ENCODE measurements at regions not wholly inside any gene's neighbourhood (a gene's known extent, or its start where the extent isn't known, plus 50 kb on each side); places are given as distances from the start of the nearest gene placed in this dataset.

- no peak for DNase-seq (ENCODE audit: insufficient read length, low spot score)
- FAIRE-seq: no peak
- TF ChIP-seq POLR2A (IDR thresholded peaks at IDR 0.05; ENCODE audit: low read depth, low read length): no peak
Observed at GRCh38 chr14:61186341-61187195, 94.6 kb downstream of the TMEM30B start.

GRCh38 chr14:61185534-61185933, 95.6 kb downstream of the TMEM30B start:
- no peak for TF ChIP-seq POLR2A (IDR thresholded peaks at IDR 0.05; ENCODE audit: low read depth, low read length)
- DNase-seq (ENCODE audit: insufficient read length, low spot score): no peak
- no peak for FAIRE-seq

DNA sequence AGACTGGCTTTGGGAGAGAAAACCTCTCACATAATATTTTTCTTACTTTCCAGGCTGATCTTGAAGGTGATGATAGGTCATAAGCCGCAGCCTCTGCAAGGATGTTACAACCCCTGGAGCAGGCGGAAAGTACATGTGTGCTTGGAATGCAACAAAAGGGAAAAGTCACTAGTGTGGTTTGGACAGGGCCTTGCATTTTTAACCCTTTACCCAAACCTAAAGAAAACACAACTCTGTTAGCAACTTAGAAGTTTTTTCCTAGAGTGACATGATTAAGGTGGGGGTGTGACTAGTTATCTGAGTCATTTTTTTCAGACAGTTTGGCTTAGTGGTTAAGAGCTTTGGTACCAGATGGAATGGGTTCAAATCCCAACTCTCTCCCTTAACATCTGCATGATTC, 97.0 kb downstream of the TMEM30B start:
- FAIRE-seq: peak; percentile 93
- TF ChIP-seq POLR2A (IDR thresholded peaks at IDR 0.05; ENCODE audit: low read depth, low read length): no peak

GRCh38 chr14:61183196-61183885, 97.8 kb downstream of the TMEM30B start:
- FAIRE-seq (no peak), DNase-seq (ENCODE audit: insufficient read length, low spot score) (no peak)
- TF ChIP-seq POLR2A (IDR thresholded peaks at IDR 0.05; ENCODE audit: low read depth, low read length): no peak

More for the DNA sequence above, 97.0 kb downstream of the TMEM30B start:
- peak; percentile 64 for DNase-seq (ENCODE audit: insufficient read length, low spot score)

DNA sequence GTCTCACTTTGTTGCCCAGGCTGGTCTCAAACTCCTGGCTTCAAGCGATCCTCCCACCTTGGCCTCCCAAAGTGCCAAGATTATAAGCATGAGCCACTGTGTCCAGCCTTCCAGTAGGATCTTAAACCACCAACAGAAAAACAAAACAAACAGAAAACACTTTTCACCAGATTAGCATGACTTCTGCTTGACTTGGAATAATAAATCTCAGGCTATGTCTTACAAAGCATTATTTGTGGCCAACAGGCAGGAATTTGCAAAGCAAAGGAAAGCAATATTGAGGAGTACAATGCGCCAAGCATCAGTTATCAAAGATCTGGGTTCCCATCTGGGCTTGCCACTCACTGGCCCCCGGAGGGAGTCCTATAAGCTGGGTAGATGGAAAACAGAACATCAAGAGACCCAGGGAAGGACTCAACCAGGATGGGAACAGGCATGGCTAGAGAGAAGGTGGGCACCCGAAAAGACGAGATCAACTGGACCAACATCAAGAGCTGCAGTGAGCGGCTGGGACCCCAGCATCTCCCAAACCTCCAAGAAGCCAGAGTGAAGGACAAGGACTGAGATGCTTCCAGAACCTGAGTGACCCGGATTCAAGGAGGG, 101.2 kb downstream of the TMEM30B start:
- DNase-seq (ENCODE audit: insufficient read length, low spot score) (no peak), FAIRE-seq (no peak)
- no peak for TF ChIP-seq POLR2A (IDR thresholded peaks at IDR 0.05; ENCODE audit: low read depth, low read length)

DNA sequence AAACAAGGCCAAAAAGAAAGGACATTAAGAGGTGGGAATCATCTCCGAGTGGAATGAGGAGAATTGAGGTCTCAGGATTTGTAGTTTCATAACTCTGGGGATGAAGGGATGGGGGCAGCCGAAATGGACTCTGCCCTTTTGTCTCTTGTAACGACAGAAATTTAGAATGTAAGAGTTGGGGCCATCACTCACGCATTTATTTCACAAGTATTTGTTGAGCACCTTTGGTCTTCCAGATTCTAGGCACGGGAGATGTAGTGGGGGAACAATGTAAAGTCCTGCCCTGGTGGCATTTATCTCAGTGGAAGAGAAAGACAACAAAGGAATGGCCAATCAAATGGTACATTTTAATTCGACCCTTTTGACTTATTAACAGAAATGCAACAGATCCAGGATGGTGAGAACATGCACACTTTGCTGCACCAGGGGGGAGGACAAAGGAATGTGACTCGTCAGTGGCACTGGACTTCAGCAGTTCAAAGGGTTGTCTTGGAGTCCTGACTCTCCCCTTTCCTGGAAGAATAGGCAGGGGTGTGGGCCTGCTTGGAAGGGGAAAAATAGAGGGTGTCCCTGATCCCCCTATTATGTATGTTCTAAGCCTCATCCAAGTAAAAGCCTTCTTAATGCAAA, 102.0 kb downstream of the TMEM30B start:
- FAIRE-seq (peak; percentile 71), DNase-seq (ENCODE audit: insufficient read length, low spot score) (peak; percentile 27)
- TF ChIP-seq POLR2A (IDR thresholded peaks at IDR 0.05; ENCODE audit: low read depth, low read length): 0 out of 2 replicates have a peak, but pooled peaks have one; percentile 10

DNA sequence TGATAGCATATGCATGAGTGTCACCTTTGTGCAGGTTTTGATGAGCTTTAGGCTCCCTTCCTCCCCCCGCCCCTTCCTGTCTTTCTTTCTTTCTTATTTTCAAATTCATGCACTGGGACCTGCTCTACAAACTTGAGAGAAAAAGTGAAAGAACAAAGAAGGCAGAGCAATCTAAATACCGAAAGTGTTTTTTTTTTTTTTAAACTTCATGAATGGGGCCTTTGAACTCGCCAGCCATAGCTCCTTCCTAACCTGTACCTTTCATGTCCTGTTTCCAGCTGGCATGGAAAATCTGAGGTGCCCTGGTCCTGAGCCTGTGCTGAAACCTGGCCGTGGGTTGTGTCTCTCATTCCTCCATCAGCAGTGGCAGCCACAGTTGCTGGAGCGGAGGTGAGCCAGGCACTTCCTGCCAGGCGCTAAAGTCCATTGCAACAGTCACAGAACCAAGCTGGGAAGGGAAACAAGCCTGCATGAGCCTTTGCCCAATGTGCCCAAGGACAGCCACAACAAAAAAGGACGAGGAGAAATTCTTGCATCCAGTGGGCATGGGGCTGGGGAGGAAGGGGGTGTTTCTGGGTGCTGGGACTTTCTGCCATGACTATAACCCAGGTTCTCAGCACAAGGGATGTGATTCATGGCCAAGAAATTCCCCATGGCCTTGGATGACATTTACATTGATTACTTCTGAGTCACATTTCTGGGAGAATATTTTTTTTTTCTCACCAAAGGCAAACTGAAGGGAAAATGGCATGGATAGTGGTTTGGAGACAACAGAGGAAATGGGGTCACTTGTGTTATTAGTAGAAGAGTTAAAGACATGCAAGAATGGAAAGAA, 102.7 kb downstream of the TMEM30B start:
- TF ChIP-seq POLR2A (IDR thresholded peaks at IDR 0.05; ENCODE audit: low read depth, low read length): peak; percentile 38; the same call in 1 of the 2 replicates
- peak; percentile 94 for FAIRE-seq
- DNase-seq (ENCODE audit: insufficient read length, low spot score): peak; percentile 65

- DNase-seq (ENCODE audit: insufficient read length, low spot score) (peak; percentile 26), FAIRE-seq (peak; percentile 45)
- TF ChIP-seq POLR2A (IDR thresholded peaks at IDR 0.05; ENCODE audit: low read depth, low read length): no peak
Observed at GRCh38 chr14:61177279-61178225, 103.6 kb downstream of the TMEM30B start.

GRCh38 chr14:61176686-61177085, 104.5 kb downstream of the TMEM30B start:
- FAIRE-seq: no peak
- TF ChIP-seq POLR2A (IDR thresholded peaks at IDR 0.05; ENCODE audit: low read depth, low read length): no peak
- no peak for DNase-seq (ENCODE audit: insufficient read length, low spot score)

- DNase-seq (ENCODE audit: insufficient read length, low spot score) (no peak), FAIRE-seq (no peak)
- no peak for TF ChIP-seq POLR2A (IDR thresholded peaks at IDR 0.05; ENCODE audit: low read depth, low read length)
Observed at GRCh38 chr14:61174987-61175386, 106.2 kb downstream of the TMEM30B start.

GRCh38 chr14:61174441-61174891, 106.7 kb downstream of the TMEM30B start:
- DNase-seq (ENCODE audit: insufficient read length, low spot score): no peak
- FAIRE-seq: no peak
- TF ChIP-seq POLR2A (IDR thresholded peaks at IDR 0.05; ENCODE audit: low read depth, low read length): no peak

GRCh38 chr14:61171727-61172126, 109.4 kb downstream of the TMEM30B start:
- DNase-seq (ENCODE audit: insufficient read length, low spot score) (no peak), FAIRE-seq (no peak)
- TF ChIP-seq POLR2A (IDR thresholded peaks at IDR 0.05; ENCODE audit: low read depth, low read length): no peak

All from H54 (cell line).